CD4-positive, alpha-beta memory T cell (primary cell): ENCODE measurements at regions not wholly inside any gene's neighbourhood (a gene's known extent, or its start where the extent isn't known, plus 50 kb on each side); places are given as distances from the start of the nearest gene placed in this dataset.
"Not testable (repeated sequence)": the region's sequence is repeated elsewhere in the genome, so short reads cannot be mapped to it uniquely, and the experiment has no call there.

Experiments
- CTCF ChIA-PET: fragments of 350-600 bp; sonication (Branson Sonifier 250); formaldehyde crosslinking; loops from one replicate; lab custom pipeline; 2021; ENCODE audit warnings: inconsistent platforms; ENCODE audit not compliant: partially characterized antibody; lab: Charles Lee
- POLR2A ChIA-PET: fragments of 350-600 bp; sonication (Branson Sonifier 250); formaldehyde crosslinking; loops from one replicate; lab custom pipeline; 2021; ENCODE audit not compliant: partially characterized antibody; lab: Charles Lee
- DNase-seq, 5 donors: peaks; one replicate each; pipeline versions ENCODE4 v3.0.0 to v3.0.0-alpha.2; 2020 to 2022; ENCODE audit warnings: mixed read lengths in 1 of 5
- H3K27ac ChIP-seq: one replicate; pipeline ENCODE4 v1.7.0; 2013; ENCODE audit warnings: low read depth, low read length
- H3K27me3 ChIP-seq: 2 replicates; pipeline ENCODE4 v1.7.0; 2013; ENCODE audit warnings: mild to moderate bottlenecking, low read length, moderate library complexity; ENCODE audit not compliant: insufficient read depth
- H3K36me3 ChIP-seq: 2 replicates; pipeline ENCODE4 v1.7.0; 2013; ENCODE audit warnings: mild to moderate bottlenecking, low read length, moderate library complexity; ENCODE audit not compliant: insufficient read depth
- H3K4me1 ChIP-seq: 2 replicates; pipeline ENCODE4 v1.7.0; 2013; ENCODE audit warnings: mild to moderate bottlenecking, low read length, moderate library complexity; ENCODE audit not compliant: insufficient read depth
- H3K4me3 ChIP-seq, 2 donors: one replicate each; pipeline ENCODE4 v1.7.0; 2013; ENCODE audit warnings: low read length in 2 of 2, mild to moderate bottlenecking in 1 of 2
- H3K9me3 ChIP-seq, 2 donors: one replicate each; pipeline ENCODE4 v1.7.0; 2013; ENCODE audit warnings: low read length in 2 of 2, control low read depth in 1 of 2; ENCODE audit not compliant: control insufficient read depth in 1 of 2
- H3K27ac Mint-ChIP-seq, 7 donors: one replicate each; pipeline ENCODE4 v1.8.0; 2020 to 2021; ENCODE audit warnings: mixed read lengths in 7 of 7, mild to moderate bottlenecking in 6 of 7, inconsistent platforms in 3 of 7, moderate library complexity in 3 of 7
- H3K27me3 Mint-ChIP-seq, 2 donors: one replicate each; pipeline ENCODE4 v1.8.0; 2020 to 2021; ENCODE audit warnings: mixed read lengths in 2 of 2
- H3K36me3 Mint-ChIP-seq, 2 donors: one replicate each; pipeline ENCODE4 v1.8.0; 2020 to 2021; ENCODE audit warnings: mixed read lengths in 2 of 2, inconsistent platforms in 1 of 2, mild to moderate bottlenecking in 1 of 2
- H3K4me1 Mint-ChIP-seq, 4 donors: one replicate each; pipeline ENCODE4 v1.8.0; 2020 to 2021; ENCODE audit warnings: mixed read lengths in 4 of 4, mild to moderate bottlenecking in 1 of 4
- H3K4me3 Mint-ChIP-seq, 8 donors: one replicate each; pipeline ENCODE4 v1.8.0; 2020 to 2021; ENCODE audit warnings: mixed read lengths in 8 of 8, mild to moderate bottlenecking in 7 of 8, moderate library complexity in 6 of 8, inconsistent platforms in 3 of 8
- H3K9me3 Mint-ChIP-seq, 8 donors: one replicate each; pipeline ENCODE4 v1.8.0; 2020 to 2021; ENCODE audit warnings: mixed read lengths in 8 of 8, mild to moderate bottlenecking in 5 of 8, inconsistent platforms in 3 of 8, moderate library complexity in 1 of 8
- intact Hi-C: fragments of 100-400 bp; cut with micrococcal nuclease; formaldehyde crosslinking; loops from one replicate; pipeline ENCODE4 v1.15.1; 2023

- Histone ChIP-seq H3K27ac (no peak overlapping the region), H3K4me1 (no peaks in the 10 kb centered on the region), H3K36me3 (no peaks in the 10 kb centered on the region), H3K4me3 (no peak overlapping the region), H3K9me3 (no peaks in the 10 kb centered on the region), H3K27me3 (no peaks in the 10 kb centered on the region)
- CTCF ChIA-PET, result no interaction called here
- POLR2A ChIA-PET, result no interaction called here
- Mint-ChIP-seq H3K27me3 (peaks cover 0 to 2% of the 10 kb centered on the region in 2 donors), H3K27ac (no peak overlapping the region), H3K36me3 (peaks cover 0 to 2% of the 10 kb centered on the region in 2 donors), H3K4me3 (no peak overlapping the region), H3K4me1 (peaks cover 0 to 3% (median 0%) of the 10 kb centered on the region in 4 donors), H3K9me3 (peaks cover 0 to 14% (median 8%) of the 10 kb centered on the region in 8 donors)
- intact Hi-C loops, result no loop called here
- no peak for DNase-seq
These were observed 311.8 kb downstream of the SIPA1L2 start for GRCh38 chr1:232318143-232318542.

DNA sequence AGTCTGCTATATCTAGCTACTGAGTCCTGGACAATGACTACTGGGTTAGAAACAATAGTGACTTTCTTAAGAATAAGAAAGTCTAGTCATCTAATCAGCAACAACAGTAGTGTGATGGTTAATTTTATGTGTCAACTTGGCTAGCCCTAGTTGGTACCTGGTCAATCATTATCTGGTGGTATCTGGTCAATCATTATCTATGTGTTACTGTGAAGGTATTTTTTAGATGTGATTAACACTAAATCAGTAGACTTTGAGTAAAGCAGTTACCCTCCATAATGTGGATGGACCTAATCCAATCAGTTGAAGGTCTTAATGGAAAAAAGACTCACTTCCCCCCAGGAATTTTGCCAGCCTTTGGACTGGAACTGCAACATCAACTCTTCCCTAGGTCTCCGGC lies 312.6 kb downstream of the SIPA1L2 start:
- no peaks in the 10 kb centered on the region for H3K9me3 ChIP-seq
- no peak overlapping the region for H3K4me3 ChIP-seq
- H3K27me3 ChIP-seq, result no peaks in the 10 kb centered on the region
- Mint-ChIP-seq H3K27me3 (peaks cover 0 to 2% of the 10 kb centered on the region in 2 donors), H3K4me1 (peaks cover 0 to 3% (median 0%) of the 10 kb centered on the region in 4 donors), H3K4me3 (no peak overlapping the region), H3K36me3 (peaks cover 0 to 4% of the 10 kb centered on the region in 2 donors), H3K27ac (no peak overlapping the region), H3K9me3 (peaks cover 0 to 20% (median 12%) of the 10 kb centered on the region in 8 donors)
- ChIA-PET CTCF (no interaction called here), POLR2A (no interaction called here)
- H3K27ac ChIP-seq, result no peak overlapping the region
- H3K36me3 ChIP-seq, result no peaks in the 10 kb centered on the region
- DNase-seq, result no peak
- H3K4me1 ChIP-seq, result no peaks in the 10 kb centered on the region
- intact Hi-C loops, result no loop called here

- H3K36me3 ChIP-seq, result no peaks in the 10 kb centered on the region
- intact Hi-C loops, result no loop called here
- peaks cover 0 to 4% of the 10 kb centered on the region in 2 donors for H3K36me3 Mint-ChIP-seq
- H3K27ac ChIP-seq, result no peak overlapping the region
- CTCF ChIA-PET, result no interaction called here
- no peak overlapping the region for H3K4me3 ChIP-seq
- H3K4me1 Mint-ChIP-seq, result peaks cover 0 to 3% (median 0%) of the 10 kb centered on the region in 4 donors
- no peak overlapping the region for H3K4me3 Mint-ChIP-seq
- POLR2A ChIA-PET, result no interaction called here
- H3K9me3 Mint-ChIP-seq, result peaks cover 0 to 25% (median 13%) of the 10 kb centered on the region in 8 donors
- no peaks in the 10 kb centered on the region for H3K4me1 ChIP-seq
- H3K27me3 Mint-ChIP-seq, result no peaks in the 10 kb centered on the region
- no peaks in the 10 kb centered on the region for H3K9me3 ChIP-seq
- no peaks in the 10 kb centered on the region for H3K27me3 ChIP-seq
- no peak overlapping the region for H3K27ac Mint-ChIP-seq
- DNase-seq, result no peak
These were observed 313.1 kb downstream of the SIPA1L2 start for GRCh38 chr1:232316864-232317263.

GRCh38 chr1:232313876-232314275 lies 316.1 kb downstream of the SIPA1L2 start:
- CTCF ChIA-PET, H3K9me3 ChIP-seq, H3K27me3 Mint-ChIP-seq, H3K27ac Mint-ChIP-seq, H3K4me1 ChIP-seq, intact Hi-C loops, H3K4me3 ChIP-seq, DNase-seq, H3K27ac ChIP-seq, H3K4me1 Mint-ChIP-seq, POLR2A ChIA-PET, H3K4me3 Mint-ChIP-seq, H3K36me3 Mint-ChIP-seq, H3K27me3 ChIP-seq, H3K36me3 ChIP-seq: not testable (repeated sequence)
- H3K9me3 Mint-ChIP-seq, result peaks cover 0 to 25% (median 13%) of the 10 kb centered on the region in 8 donors

DNA sequence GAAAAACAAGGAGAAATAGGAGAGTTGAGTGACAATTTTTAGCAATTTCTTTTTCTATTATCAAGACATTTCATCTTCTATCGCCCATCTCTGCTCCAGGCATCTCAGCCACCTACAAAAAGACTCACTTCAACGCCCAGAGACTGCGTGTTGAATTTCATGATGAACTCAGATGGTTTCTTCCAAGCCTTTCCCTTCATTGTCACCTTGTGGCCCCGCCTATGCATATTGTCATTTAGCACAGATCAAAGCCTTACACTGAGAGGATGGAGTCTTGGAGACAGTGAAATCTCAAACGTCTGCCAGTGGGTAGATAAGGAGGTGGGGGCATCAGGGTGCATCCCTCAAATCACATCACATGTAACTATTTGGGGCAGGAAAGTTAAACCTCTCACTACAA lies 319.4 kb downstream of the SIPA1L2 start:
- intact Hi-C loops, result no loop called here
- POLR2A ChIA-PET, result no interaction called here
- Histone ChIP-seq H3K27me3 (no peaks in the 10 kb centered on the region), H3K9me3 (no peaks in the 10 kb centered on the region), H3K4me1 (no peaks in the 10 kb centered on the region), H3K4me3 (no peak overlapping the region), H3K27ac (no peak overlapping the region), H3K36me3 (no peaks in the 10 kb centered on the region)
- CTCF ChIA-PET, result no interaction called here
- Mint-ChIP-seq H3K9me3 (peaks cover 0 to 24% (median 13%) of the 10 kb centered on the region in 8 donors), H3K4me3 (no peak overlapping the region), H3K36me3 (peaks cover 0 to 4% of the 10 kb centered on the region in 2 donors), H3K27me3 (peaks cover 1 to 11% of the 10 kb centered on the region in 2 donors), H3K27ac (no peak overlapping the region), H3K4me1 (no peaks in the 10 kb centered on the region)
- no peak for DNase-seq

GRCh38 chr1:232308616-232309015 lies 321.3 kb downstream of the SIPA1L2 start:
- Histone ChIP-seq H3K36me3 (no peaks in the 10 kb centered on the region), H3K9me3 (no peaks in the 10 kb centered on the region), H3K27me3 (no peaks in the 10 kb centered on the region), H3K27ac (no peak overlapping the region), H3K4me3 (no peak overlapping the region), H3K4me1 (no peaks in the 10 kb centered on the region)
- H3K4me1 Mint-ChIP-seq, result no peaks in the 10 kb centered on the region
- peaks cover 1 to 11% of the 10 kb centered on the region in 2 donors for H3K27me3 Mint-ChIP-seq
- CTCF ChIA-PET, result interaction anchor here (0.7 to 1.4 kb wide), 2 partner anchors 9 to 11 kb away, joined by 3 to 5 read pairs; no protein-coding TSS in a partner anchor
- H3K4me3 Mint-ChIP-seq, result no peak overlapping the region
- intact Hi-C loops, result no loop called here
- POLR2A ChIA-PET, result no interaction called here
- DNase-seq, result no peak
- H3K27ac Mint-ChIP-seq, result no peak overlapping the region
- peaks cover 0 to 4% of the 10 kb centered on the region in 2 donors for H3K36me3 Mint-ChIP-seq
- peaks cover 0 to 17% (median 11%) of the 10 kb centered on the region in 8 donors for H3K9me3 Mint-ChIP-seq

DNA sequence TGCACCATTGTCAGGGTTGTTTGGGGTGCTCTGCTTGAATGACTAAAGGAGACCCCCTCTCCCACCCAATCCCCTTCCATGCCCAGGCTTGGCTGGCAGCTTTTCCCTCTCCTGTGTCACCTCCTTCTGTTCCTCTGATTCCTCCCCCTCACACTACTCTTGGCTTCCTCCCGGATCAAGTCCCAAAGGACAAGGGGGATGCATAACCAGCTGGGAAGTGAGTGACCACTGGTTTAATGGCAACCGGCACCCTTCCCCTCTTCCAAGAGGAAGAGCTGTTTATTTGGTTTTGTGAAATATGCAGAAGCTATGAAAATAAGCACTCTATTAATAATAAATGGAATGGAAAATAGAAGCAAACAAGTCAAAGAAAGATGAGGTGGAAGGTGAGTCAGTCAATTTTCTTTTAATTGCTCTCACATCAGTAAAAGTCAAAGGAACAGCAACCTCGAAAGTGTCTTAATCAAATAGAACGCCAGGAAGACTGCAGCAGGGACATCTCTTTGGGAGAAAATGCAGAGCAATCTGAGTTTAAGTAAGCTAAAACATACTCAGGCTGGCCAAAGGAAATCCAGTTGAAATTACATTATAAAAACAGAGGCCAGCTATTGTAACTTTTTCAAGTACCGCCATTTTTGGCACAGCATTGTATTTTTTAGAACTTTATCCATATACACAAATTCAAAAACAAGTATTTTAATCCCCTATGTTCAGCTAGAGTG lies 322.5 kb downstream of the SIPA1L2 start:
- CTCF ChIA-PET, result interaction anchor here (1.4 kb wide), 1 partner anchor 17 kb away, joined by 5 read pairs; no protein-coding TSS in a partner anchor

More for the DNA sequence above, 322.5 kb downstream of the SIPA1L2 start:
- Mint-ChIP-seq H3K36me3 (no peaks in the 10 kb centered on the region), H3K27me3 (peaks cover 1 to 13% of the 10 kb centered on the region in 2 donors), H3K27ac (no peak overlapping the region), H3K9me3 (peaks cover 0 to 6% (median 2%) of the 10 kb centered on the region in 8 donors), H3K4me3 (no peak overlapping the region), H3K4me1 (no peaks in the 10 kb centered on the region)
- Histone ChIP-seq H3K36me3 (no peaks in the 10 kb centered on the region), H3K27me3 (no peaks in the 10 kb centered on the region), H3K27ac (no peak overlapping the region), H3K4me3 (no peak overlapping the region), H3K4me1 (no peaks in the 10 kb centered on the region), H3K9me3 (no peaks in the 10 kb centered on the region)
- intact Hi-C loops, result no loop called here
- DNase-seq, result no peak
- POLR2A ChIA-PET, result no interaction called here
